Esophagus muscularis mucosa (tissue), 4 donors: ENCODE measurements at regions not wholly inside any gene's neighbourhood (a gene's known extent, or its start where the extent isn't known, plus 50 kb on each side); places are given as distances from the start of the nearest gene placed in this dataset.

Source experiments
- DNase-seq: peaks from one replicate; pipeline ENCODE4 v3.0.0-alpha.2; 2017; ENCODE audit errors: extremely low spot score
- H3K27ac ChIP-seq, 4 donors: fragments of 200-600 bp; sonication (generic); replicated peaks in 1 of 4; 1 replicate in 3 of 4; 2 replicates in 1 of 4; pipeline ENCODE4 v1.5.1; 2016 to 2019; ENCODE audit warnings: mild to moderate bottlenecking in 1 of 4
- H3K27me3 ChIP-seq, 4 donors: fragments of 200-600 bp; sonication (generic); one replicate each; pipeline versions ENCODE4 v1.5.1 to v1.6.0; 2016 to 2019
- H3K36me3 ChIP-seq, 4 donors: fragments of 200-600 bp; sonication (generic); one replicate each; pipeline ENCODE4 v1.5.1; 2016 to 2019
- H3K4me1 ChIP-seq, 4 donors: fragments of 200-600 bp; sonication (generic); one replicate each; pipeline ENCODE4 v1.5.1; 2016 to 2019
- H3K4me3 ChIP-seq, 4 donors: fragments of 200-600 bp; sonication (generic); 1 replicate in 2 of 4; 2 replicates in 2 of 4; pipeline ENCODE4 v1.5.1; 2016 to 2019; ENCODE audit warnings: mild to moderate bottlenecking in 4 of 4, moderate library complexity in 1 of 4
- H3K9me3 ChIP-seq, 4 donors: fragments of 200-600 bp; sonication (generic); 1 replicate in 3 of 4; 2 replicates in 1 of 4; pipeline ENCODE4 v1.5.1; 2016 to 2019
- EP300 ChIP-seq: sonication (generic); formaldehyde crosslinking; IDR thresholded peaks from one replicate; pipeline ENCODE4 v1.6.1; 2017; ENCODE audit warnings: antibody characterized with exemption
- POLR2A ChIP-seq: fragments of 450-650 bp; IDR thresholded peaks from one replicate; pipeline ENCODE4 v1.6.1; 2017; ENCODE audit warnings: antibody characterized with exemption, moderate library complexity, mild to moderate bottlenecking, low read depth
- POLR2AphosphoS5 ChIP-seq, 2 donors: sonication (generic); formaldehyde crosslinking; IDR thresholded peaks; one replicate each; pipeline ENCODE4 v1.6.1; 2017; ENCODE audit warnings: antibody characterized with exemption in 2 of 2
- WGBS: methylation state at CpG from one replicate; pipeline ENCODE4 v1.1.5; 2018; 5-methylcytosine and 5-hydroxymethylcytosine counted together
- intact Hi-C: fragments of 100-400 bp; cut with DNase I; formaldehyde crosslinking; loops from one replicate; pipeline ENCODE4 v1.15.1; 2023
- TF ChIP-seq, protein P1 (sequence below), 3 experiments: fragments of 200-600 bp in 2 of 3; fragments of 450-650 bp in 1 of 3; sonication (generic) in 2 of 3; IDR thresholded peaks; one replicate each; pipeline ENCODE4 v1.5.1; 2017 to 2019; ENCODE audit warnings: antibody characterized with exemption in 3 of 3, mild to moderate bottlenecking in 2 of 3, moderate library complexity in 1 of 3

GRCh38 chrX:120768681-120769080 lies 107.0 kb downstream of the CT47B1 start:
- no peak for DNase-seq
- 53% methylated on average over 2 of the region's 2 CpGs for WGBS
- intact Hi-C loops, result no loop called here
- Histone ChIP-seq H3K4me1 (no peaks in the 10 kb centered on the region), H3K4me3 (no peak overlapping the region), H3K27me3 (no peaks in the 10 kb centered on the region), H3K36me3 (no peaks in the 10 kb centered on the region), H3K9me3 (no peaks in the 10 kb centered on the region), H3K27ac (peak overlapping the region in 1 of 4 donors; percentile 25)
- TF ChIP-seq POLR2AphosphoS5 (IDR thresholded peaks at IDR 0.05) (no peak), POLR2A (no peak), EP300 (no peak)
- TF ChIP-seq, protein P1, sequence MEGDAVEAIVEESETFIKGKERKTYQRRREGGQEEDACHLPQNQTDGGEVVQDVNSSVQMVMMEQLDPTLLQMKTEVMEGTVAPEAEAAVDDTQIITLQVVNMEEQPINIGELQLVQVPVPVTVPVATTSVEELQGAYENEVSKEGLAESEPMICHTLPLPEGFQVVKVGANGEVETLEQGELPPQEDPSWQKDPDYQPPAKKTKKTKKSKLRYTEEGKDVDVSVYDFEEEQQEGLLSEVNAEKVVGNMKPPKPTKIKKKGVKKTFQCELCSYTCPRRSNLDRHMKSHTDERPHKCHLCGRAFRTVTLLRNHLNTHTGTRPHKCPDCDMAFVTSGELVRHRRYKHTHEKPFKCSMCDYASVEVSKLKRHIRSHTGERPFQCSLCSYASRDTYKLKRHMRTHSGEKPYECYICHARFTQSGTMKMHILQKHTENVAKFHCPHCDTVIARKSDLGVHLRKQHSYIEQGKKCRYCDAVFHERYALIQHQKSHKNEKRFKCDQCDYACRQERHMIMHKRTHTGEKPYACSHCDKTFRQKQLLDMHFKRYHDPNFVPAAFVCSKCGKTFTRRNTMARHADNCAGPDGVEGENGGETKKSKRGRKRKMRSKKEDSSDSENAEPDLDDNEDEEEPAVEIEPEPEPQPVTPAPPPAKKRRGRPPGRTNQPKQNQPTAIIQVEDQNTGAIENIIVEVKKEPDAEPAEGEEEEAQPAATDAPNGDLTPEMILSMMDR (IDR thresholded peaks at IDR 0.05), result no peak

- Histone ChIP-seq H3K9me3 (no peaks in the 10 kb centered on the region), H3K4me1 (no peaks in the 10 kb centered on the region), H3K27ac (no peak overlapping the region), H3K4me3 (no peak overlapping the region), H3K27me3 (no peaks in the 10 kb centered on the region), H3K36me3 (no peaks in the 10 kb centered on the region)
- TF ChIP-seq, protein P1 (IDR thresholded peaks at IDR 0.05), result no peak
- TF ChIP-seq POLR2A, result no peak
- TF ChIP-seq EP300, result no peak
- no peak for TF ChIP-seq POLR2AphosphoS5 (IDR thresholded peaks at IDR 0.05)
- 94% methylated on average over 1 of the region's 1 CpG for WGBS
- intact Hi-C loops, result no loop called here
- DNase-seq, result no peak
Measured at GRCh38 chrX:120768254-120768653, 107.4 kb downstream of the CT47B1 start.

- intact Hi-C loops, result no loop called here
- H3K4me1 ChIP-seq, result no peaks in the 10 kb centered on the region
Measured at GRCh38 chrX:120763269-120763668, 112.4 kb downstream of the CT47B1 start.

GRCh38 chrX:120761810-120762209 lies 113.9 kb downstream of the CT47B1 start:
- no peaks in the 10 kb centered on the region for H3K27me3 ChIP-seq
- DNase-seq, result no peak
- TF ChIP-seq POLR2AphosphoS5 (IDR thresholded peaks at IDR 0.05) (no peak), POLR2A (no peak)
- TF ChIP-seq, protein P1 (IDR thresholded peaks at IDR 0.05), result no peak
- H3K4me1 ChIP-seq, result no peaks in the 10 kb centered on the region
- no peaks in the 10 kb centered on the region for H3K36me3 ChIP-seq
- no peaks in the 10 kb centered on the region for H3K9me3 ChIP-seq
- WGBS, result 42% methylated on average over 4 of the region's 4 CpGs
- no peak overlapping the region for H3K4me3 ChIP-seq
- H3K27ac ChIP-seq, result no peak overlapping the region
- intact Hi-C loops, result no loop called here

More at GRCh38 chrX:120763269-120763668, 112.4 kb downstream of the CT47B1 start:
- DNase-seq, result no peak
- H3K4me3 ChIP-seq, result no peak overlapping the region
- H3K27ac ChIP-seq, result no peak overlapping the region
- TF ChIP-seq EP300 (no peak), POLR2A (no peak), POLR2AphosphoS5 (IDR thresholded peaks at IDR 0.05) (no peak)
- WGBS, result 62% methylated on average over 2 of the region's 2 CpGs
- no peaks in the 10 kb centered on the region for H3K27me3 ChIP-seq
- no peaks in the 10 kb centered on the region for H3K9me3 ChIP-seq
- H3K36me3 ChIP-seq, result no peaks in the 10 kb centered on the region

DNA sequence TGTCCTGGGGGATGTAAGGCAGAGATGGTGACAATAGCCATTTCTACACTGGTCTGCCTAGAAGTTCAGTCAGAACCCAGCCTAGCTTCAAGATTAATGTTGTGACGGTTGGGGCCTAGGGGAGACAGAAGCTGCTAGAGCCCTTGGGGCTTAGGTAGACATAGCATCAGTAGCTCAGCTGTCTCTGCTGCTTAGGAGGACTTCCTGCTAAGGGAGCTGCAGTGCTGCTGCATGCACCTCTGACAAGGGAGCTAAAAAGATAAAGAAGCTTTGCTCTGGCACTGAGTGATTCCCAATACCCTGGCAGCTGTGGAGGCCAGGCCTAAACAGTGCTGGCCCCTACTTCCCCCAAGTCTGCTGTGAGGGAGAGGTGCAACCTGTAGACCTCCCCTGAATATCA lies 116.0 kb downstream of the CT47B1 start:
- H3K9me3 ChIP-seq, result no peaks in the 10 kb centered on the region
- H3K4me1 ChIP-seq, result no peaks in the 10 kb centered on the region
- DNase-seq, result no peak
- H3K36me3 ChIP-seq, result no peaks in the 10 kb centered on the region
- H3K27ac ChIP-seq, result no peak overlapping the region
- 75% methylated on average over 1 of the region's 1 CpG for WGBS
- TF ChIP-seq POLR2AphosphoS5 (IDR thresholded peaks at IDR 0.05) (no peak), EP300 (no peak), POLR2A (no peak)
- TF ChIP-seq, protein P1 (IDR thresholded peaks at IDR 0.05), result no peak
- intact Hi-C loops, result no loop called here
- no peak overlapping the region for H3K4me3 ChIP-seq
- no peaks in the 10 kb centered on the region for H3K27me3 ChIP-seq
